ENCODE measurements at regions not wholly inside any gene's neighbourhood (a gene's known extent, or its start where the extent isn't known, plus 50 kb on each side); places are given as distances from the start of the nearest gene placed in this dataset.
"Not testable (repeated sequence)": the region's sequence is repeated elsewhere in the genome, so short reads cannot be mapped to it uniquely, and the experiment has no call there.

GRCh38 chr5:2355859-2356258 is 395.6 kb downstream of the IRX2 start:
- intact Hi-C loops (cut with DNase I), result no loop called here
- Histone ChIP-seq H3K9me3 (no peaks in the 10 kb centered on the region), H3K4me3 (no peak overlapping the region), H3K27me3 (no peaks in the 10 kb centered on the region), H3K36me3 (no peaks in the 10 kb centered on the region), H3K27ac (no peak overlapping the region), H3K4me1 (no peaks in the 10 kb centered on the region)
- DNase-seq (no peak), ATAC-seq (no peak), FAIRE-seq (no peak)
- WGBS, 2 donors, result 34 to 53% methylated on average over 2 of the region's 2 CpGs
- TF ChIP-seq, protein P1, sequence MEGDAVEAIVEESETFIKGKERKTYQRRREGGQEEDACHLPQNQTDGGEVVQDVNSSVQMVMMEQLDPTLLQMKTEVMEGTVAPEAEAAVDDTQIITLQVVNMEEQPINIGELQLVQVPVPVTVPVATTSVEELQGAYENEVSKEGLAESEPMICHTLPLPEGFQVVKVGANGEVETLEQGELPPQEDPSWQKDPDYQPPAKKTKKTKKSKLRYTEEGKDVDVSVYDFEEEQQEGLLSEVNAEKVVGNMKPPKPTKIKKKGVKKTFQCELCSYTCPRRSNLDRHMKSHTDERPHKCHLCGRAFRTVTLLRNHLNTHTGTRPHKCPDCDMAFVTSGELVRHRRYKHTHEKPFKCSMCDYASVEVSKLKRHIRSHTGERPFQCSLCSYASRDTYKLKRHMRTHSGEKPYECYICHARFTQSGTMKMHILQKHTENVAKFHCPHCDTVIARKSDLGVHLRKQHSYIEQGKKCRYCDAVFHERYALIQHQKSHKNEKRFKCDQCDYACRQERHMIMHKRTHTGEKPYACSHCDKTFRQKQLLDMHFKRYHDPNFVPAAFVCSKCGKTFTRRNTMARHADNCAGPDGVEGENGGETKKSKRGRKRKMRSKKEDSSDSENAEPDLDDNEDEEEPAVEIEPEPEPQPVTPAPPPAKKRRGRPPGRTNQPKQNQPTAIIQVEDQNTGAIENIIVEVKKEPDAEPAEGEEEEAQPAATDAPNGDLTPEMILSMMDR (IDR thresholded peaks at IDR 0.05), result no peak

GRCh38 chr5:2353871-2354440 is 397.5 kb downstream of the IRX2 start:
- 59 to 67% methylated on average over 10 of the region's 10 CpGs for WGBS, 2 donors
- Histone ChIP-seq H3K9me3 (no peaks in the 10 kb centered on the region), H3K4me3 (no peak overlapping the region), H3K4me1 (no peaks in the 10 kb centered on the region), H3K36me3 (no peaks in the 10 kb centered on the region), H3K27ac (no peak overlapping the region), H3K27me3 (no peaks in the 10 kb centered on the region)
- intact Hi-C loops (cut with DNase I), result no loop called here
- ATAC-seq (no peak), FAIRE-seq (no peak), DNase-seq (no peak)
- TF ChIP-seq, protein P1 (IDR thresholded peaks at IDR 0.05), result no peak

DNA sequence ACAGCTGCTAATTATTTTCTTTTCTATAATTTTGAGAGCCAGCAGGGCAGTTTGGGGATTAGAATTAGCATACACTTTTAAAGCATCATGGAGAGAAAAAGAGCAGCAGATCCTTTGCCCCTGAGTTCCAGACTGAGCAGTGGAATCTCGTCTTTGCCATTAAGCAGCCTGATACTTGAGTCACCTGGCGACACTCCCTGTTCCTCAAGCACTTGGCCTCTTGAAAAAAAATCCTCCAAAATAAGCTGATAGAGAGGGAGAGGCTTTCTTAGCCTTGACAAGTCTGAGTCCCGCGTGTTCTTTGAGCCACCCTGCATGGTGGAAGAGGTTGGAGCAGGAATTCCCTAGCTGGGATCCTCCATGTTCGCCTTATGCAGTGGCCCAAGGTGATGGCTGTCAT is 398.3 kb downstream of the IRX2 start:
- TF ChIP-seq, protein P1 (IDR thresholded peaks at IDR 0.05), result no peak
- 61% methylated on average over 5 of the region's 5 CpGs for WGBS, 2 donors
- ATAC-seq (no peak), FAIRE-seq (no peak), DNase-seq (no peak)
- no peak overlapping the region for H3K27ac ChIP-seq
- no peaks in the 10 kb centered on the region for H3K9me3 ChIP-seq
- no peaks in the 10 kb centered on the region for H3K36me3 ChIP-seq
- H3K4me3 ChIP-seq, result no peak overlapping the region
- H3K4me1 ChIP-seq, result no peaks in the 10 kb centered on the region
- no peaks in the 10 kb centered on the region for H3K27me3 ChIP-seq
- intact Hi-C loops (cut with DNase I), result no loop called here

DNA sequence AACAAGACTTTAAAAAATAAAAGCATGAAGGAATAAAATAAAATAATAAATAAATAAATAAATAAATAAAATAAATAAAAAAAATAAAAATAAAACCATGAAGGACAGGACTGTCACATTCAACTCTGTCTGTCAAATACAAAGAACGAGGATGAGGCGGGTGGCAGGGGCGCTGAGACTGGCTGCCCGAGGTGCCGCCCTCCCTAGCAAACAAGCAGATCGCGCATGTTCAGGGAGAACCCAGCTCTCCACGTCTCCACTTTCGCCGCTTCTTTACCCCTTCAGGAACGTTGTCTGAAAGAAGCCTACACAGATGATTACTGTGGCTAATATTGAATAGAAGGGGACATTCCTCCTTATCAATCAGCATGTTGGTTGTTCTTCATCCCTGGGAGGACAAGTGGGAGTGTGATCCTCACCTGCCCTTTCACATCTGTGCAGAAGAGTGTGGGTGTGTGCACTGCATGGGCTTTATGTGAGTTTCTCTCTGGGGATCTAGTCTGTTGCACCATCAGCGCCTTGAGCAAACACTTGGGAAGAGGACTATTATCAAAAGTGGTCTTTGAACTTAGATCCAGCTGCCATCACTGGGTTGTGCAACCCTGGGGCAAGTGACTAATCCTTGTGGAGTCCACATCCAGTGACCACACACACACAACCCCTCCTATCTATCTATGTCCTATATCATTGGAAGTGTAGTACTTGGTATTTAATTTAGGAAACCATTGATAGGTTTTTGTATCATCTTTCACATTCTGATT is 399.2 kb downstream of the IRX2 start:
- Histone ChIP-seq H3K9me3 (no peaks in the 10 kb centered on the region), H3K27me3 (no peaks in the 10 kb centered on the region), H3K27ac (no peak overlapping the region), H3K4me1 (no peaks in the 10 kb centered on the region), H3K4me3 (no peak overlapping the region), H3K36me3 (no peaks in the 10 kb centered on the region)
- no peak for ATAC-seq
- TF ChIP-seq, protein P1 (IDR thresholded peaks at IDR 0.05), result no peak
- intact Hi-C loops (cut with DNase I), result no loop called here
- no peak for FAIRE-seq
- DNase-seq, result no peak
- 73 to 76% methylated on average over 12 of the region's 12 CpGs for WGBS, 2 donors

DNA sequence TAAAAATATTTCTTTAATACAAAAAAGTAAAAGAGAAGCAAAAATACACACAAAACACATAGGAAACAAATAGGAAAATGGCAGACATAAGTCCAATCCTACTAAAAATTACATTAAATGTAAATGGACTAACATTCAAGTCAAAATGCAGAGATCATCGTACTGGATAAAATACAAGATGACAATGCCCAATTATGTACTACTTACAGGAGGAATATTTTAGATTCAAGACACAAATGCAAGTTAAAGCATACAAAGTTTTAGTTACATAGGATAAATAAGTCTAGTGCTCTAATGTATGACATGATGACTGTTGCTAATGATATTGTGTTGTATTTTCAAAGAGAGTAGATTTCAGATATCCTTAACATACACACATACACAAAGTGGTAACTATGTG is 401.7 kb downstream of the IRX2 start:
- 92 to 100% methylated on average over 1 of the region's 1 CpG for WGBS, 2 donors
- H3K9me3 ChIP-seq; intact Hi-C loops (cut with DNase I): not testable (repeated sequence)

More for the DNA sequence above, 401.7 kb downstream of the IRX2 start:
- FAIRE-seq, DNase-seq, H3K27ac ChIP-seq, H3K4me3 ChIP-seq, ATAC-seq, H3K36me3 ChIP-seq, H3K27me3 ChIP-seq, H3K4me1 ChIP-seq: not testable (repeated sequence)
